CD14-positive monocyte (primary cell): ENCODE measurements at regions not wholly inside any gene's neighbourhood (a gene's known extent, or its start where the extent isn't known, plus 50 kb on each side); places are given as distances from the start of the nearest gene placed in this dataset.

ENCODE experiments used
- DNase-seq, 3 donors: peaks; one replicate each; pipeline ENCODE4 v3.0.0-alpha.2; 2011 to 2022
- H2AFZ ChIP-seq: 2 replicates; pipeline ENCODE4 v1.6.0; 2012; ENCODE audit warnings: mild to moderate bottlenecking, low read depth, low read length, inconsistent platforms; ENCODE audit not compliant: insufficient read depth, poor library complexity, severe bottlenecking
- H3K27ac ChIP-seq, 2 donors: 1 replicate in 1 of 2; 2 replicates in 1 of 2; pipeline ENCODE4 v1.5.1; 2012 to 2013; ENCODE audit warnings: low read length in 2 of 2, control low read depth in 1 of 2, inconsistent platforms in 1 of 2, low read depth in 1 of 2, mild to moderate bottlenecking in 1 of 2
- H3K27me3 ChIP-seq, 2 donors: one replicate each; pipeline versions ENCODE4 v1.6.0 to v1.6.1; 2011 to 2013; ENCODE audit warnings: low read length in 2 of 2; ENCODE audit not compliant: control insufficient read depth in 2 of 2, insufficient read depth in 2 of 2
- H3K36me3 ChIP-seq, 2 donors: replicated peaks in 1 of 2; 1 replicate in 1 of 2; 2 replicates in 1 of 2; pipeline versions ENCODE4 v1.5.1 to v1.6.1; 2012 to 2013; ENCODE audit warnings: low read length in 2 of 2, control low read depth in 1 of 2, inconsistent platforms in 1 of 2, mild to moderate bottlenecking in 1 of 2; ENCODE audit not compliant: insufficient read depth in 2 of 2, control insufficient read depth in 1 of 2
- H3K4me1 ChIP-seq, 2 donors: 1 replicate in 1 of 2; 2 replicates in 1 of 2; pipeline versions ENCODE4 v1.5.1 to v1.6.1; 2012 to 2013; ENCODE audit warnings: low read length in 2 of 2, control low read depth in 1 of 2, inconsistent platforms in 1 of 2, mild to moderate bottlenecking in 1 of 2, moderate library complexity in 1 of 2; ENCODE audit not compliant: insufficient read depth in 2 of 2, control insufficient read depth in 1 of 2
- H3K4me2 ChIP-seq: replicated peaks from 2 replicates; pipeline ENCODE3; 2012; ENCODE audit warnings: low read length, moderate library complexity, mild to moderate bottlenecking; ENCODE audit not compliant: poor library complexity, severe bottlenecking; ENCODE audit errors: extremely low read depth
- H3K4me3 ChIP-seq, 3 experiments: fragments of 200-600 bp in 1 of 3; sonication (generic) in 1 of 3; replicated peaks in 1 of 3; 1 replicate in 2 of 3; 2 replicates in 1 of 3; pipeline ENCODE4 v1.5.1; 2011 to 2013; ENCODE audit warnings: low read length in 3 of 3, mild to moderate bottlenecking in 3 of 3, control low read depth in 2 of 3, low read depth in 2 of 3, inconsistent platforms in 1 of 3, moderate library complexity in 1 of 3
- H3K79me2 ChIP-seq: 2 replicates; pipeline ENCODE4 v1.6.0; 2012; ENCODE audit warnings: mild to moderate bottlenecking, control low read depth, inconsistent platforms, low read length, moderate library complexity; ENCODE audit not compliant: insufficient read depth
- H3K9ac ChIP-seq: 2 replicates; pipeline ENCODE4 v1.6.0; 2017; ENCODE audit warnings: low read length, mild to moderate bottlenecking; ENCODE audit not compliant: insufficient read depth, poor library complexity, severe bottlenecking
- H3K9me3 ChIP-seq, 2 donors: replicated peaks in 1 of 2; 1 replicate in 1 of 2; 2 replicates in 1 of 2; pipeline versions ENCODE4 v1.5.1 to v1.6.1; 2012 to 2013; ENCODE audit warnings: low read length in 2 of 2, control low read depth in 1 of 2; ENCODE audit not compliant: control insufficient read depth in 1 of 2, insufficient read depth in 1 of 2
- H4K20me1 ChIP-seq: 2 replicates; pipeline ENCODE4 v1.6.0; 2012; ENCODE audit warnings: mild to moderate bottlenecking, low read length, control low read depth, moderate library complexity; ENCODE audit not compliant: insufficient read depth
- H3K27ac Mint-ChIP-seq, 7 donors: one replicate each; pipeline ENCODE4 v1.8.0; 2020; ENCODE audit warnings: mild to moderate bottlenecking in 7 of 7, mixed read lengths in 7 of 7, moderate library complexity in 6 of 7, inconsistent platforms in 2 of 7
- H3K27me3 Mint-ChIP-seq, 3 donors: one replicate each; pipeline ENCODE4 v1.8.0; 2021 to 2022; ENCODE audit warnings: low read depth in 3 of 3, mild to moderate bottlenecking in 3 of 3, mixed read lengths in 3 of 3, moderate library complexity in 3 of 3, inconsistent platforms in 1 of 3
- H3K36me3 Mint-ChIP-seq, 2 donors: one replicate each; pipeline ENCODE4 v1.8.0; 2020; ENCODE audit warnings: mixed read lengths in 2 of 2, inconsistent platforms in 1 of 2, mild to moderate bottlenecking in 1 of 2
- H3K4me1 Mint-ChIP-seq: one replicate; pipeline ENCODE4 v1.8.0; 2020; ENCODE audit warnings: mild to moderate bottlenecking, mixed read lengths
- H3K4me3 Mint-ChIP-seq, 2 donors: one replicate each; pipeline ENCODE4 v1.8.0; 2020; ENCODE audit warnings: mild to moderate bottlenecking in 2 of 2, mixed read lengths in 2 of 2, moderate library complexity in 1 of 2
- H3K9me3 Mint-ChIP-seq, 7 donors: one replicate each; pipeline ENCODE4 v1.8.0; 2020 to 2022; ENCODE audit warnings: mixed read lengths in 7 of 7, mild to moderate bottlenecking in 6 of 7, moderate library complexity in 6 of 7, inconsistent platforms in 2 of 7
- CTCF ChIP-seq: fragments of 200-600 bp; IDR thresholded peaks from one replicate; pipeline ENCODE4 v1.8.0; 2022; ENCODE audit warnings: antibody characterized with exemption, mild to moderate bottlenecking
- WGBS: methylation state at CpG from one replicate; pipeline ENCODE4 v1.1.5; 2013; ENCODE audit warnings: missing lambda C conversion rate; ENCODE audit not compliant: insufficient coverage; 5-methylcytosine and 5-hydroxymethylcytosine counted together
- intact Hi-C, 2 donors: fragments of 100-400 bp; cut with micrococcal nuclease; formaldehyde crosslinking; loops; one replicate each; pipeline versions ENCODE4 v1.15.0 to v1.15.1; 2023

GRCh38 chr17:70615831-70616230, 446.5 kb downstream of the KCNJ2 start:
- no peak overlapping the region for H3K4me3 ChIP-seq
- no peaks in the 10 kb centered on the region for H3K36me3 Mint-ChIP-seq
- no peak overlapping the region for H3K4me3 Mint-ChIP-seq
- no peak for TF ChIP-seq CTCF
- H3K27me3 Mint-ChIP-seq = peaks cover 0 to 5% (median 0%) of the 10 kb centered on the region in 3 donors
- H3K36me3 ChIP-seq = no peaks in the 10 kb centered on the region
- H3K9me3 Mint-ChIP-seq = peaks cover 0 to 2% (median 0%) of the 10 kb centered on the region in 7 donors
- no peak overlapping the region for H3K4me2 ChIP-seq
- no peak overlapping the region for H2AFZ ChIP-seq
- H3K9ac ChIP-seq = no peak overlapping the region
- no peaks in the 10 kb centered on the region for H3K79me2 ChIP-seq
- WGBS = 100% methylated on average over 1 of the region's 2 CpGs
- H3K4me1 ChIP-seq = no peaks in the 10 kb centered on the region
- no peak for DNase-seq
- intact Hi-C loops = no loop called here
- H3K27me3 ChIP-seq = no peaks in the 10 kb centered on the region
- no peak overlapping the region for H3K27ac Mint-ChIP-seq
- H3K27ac ChIP-seq = no peak overlapping the region
- H4K20me1 ChIP-seq = no peaks in the 10 kb centered on the region
- no peaks in the 10 kb centered on the region for H3K9me3 ChIP-seq
- peaks cover 2% of the 10 kb centered on the region for H3K4me1 Mint-ChIP-seq

GRCh38 chr17:70618641-70619040, 449.3 kb downstream of the KCNJ2 start:
- peak overlapping the region in 1 of 2 donors; percentile 10 for H3K4me3 Mint-ChIP-seq

More at GRCh38 chr17:70618641-70619040, 449.3 kb downstream of the KCNJ2 start:
- no peak overlapping the region for H2AFZ ChIP-seq
- TF ChIP-seq CTCF = no peak
- H3K79me2 ChIP-seq = no peaks in the 10 kb centered on the region
- peaks cover 0 to 4% (median 0%) of the 10 kb centered on the region in 3 donors for H3K27me3 Mint-ChIP-seq
- peaks cover 0 to 6% (median 0%) of the 10 kb centered on the region in 7 donors for H3K9me3 Mint-ChIP-seq
- no peaks in the 10 kb centered on the region for H3K9me3 ChIP-seq
- intact Hi-C loops = no loop called here
- H3K27ac Mint-ChIP-seq = no peak overlapping the region
- H3K4me1 ChIP-seq = peaks cover 14 to 15% of the 10 kb centered on the region in 2 donors
- H4K20me1 ChIP-seq = no peaks in the 10 kb centered on the region
- no peaks in the 10 kb centered on the region for H3K36me3 Mint-ChIP-seq
- no peak overlapping the region for H3K4me2 ChIP-seq
- no peak overlapping the region for H3K27ac ChIP-seq
- no peak for DNase-seq
- no peaks in the 10 kb centered on the region for H3K27me3 ChIP-seq
- WGBS = no CpG with 5 or more reads among the region's 4 CpGs
- peaks cover 13% of the 10 kb centered on the region for H3K4me1 Mint-ChIP-seq
- no peak overlapping the region for H3K9ac ChIP-seq
- no peaks in the 10 kb centered on the region for H3K36me3 ChIP-seq
- no peak overlapping the region for H3K4me3 ChIP-seq
